Astrocyte (in vitro differentiated cells and primary cell): ENCODE measurements at regions not wholly inside any gene's neighbourhood (a gene's known extent, or its start where the extent isn't known, plus 50 kb on each side); places are given as distances from the start of the nearest gene placed in this dataset.
A peak's percentile ranks its signal among the peaks of the same experiment; 100 is the strongest.

Experiments
- DNase-seq: peaks from one replicate; pipeline ENCODE4 v3.0.0-alpha.2; 2010; ENCODE audit warnings: low read depth
- FAIRE-seq: peaks from 2 replicates; lab custom pipeline; 2011; peaks lifted over from hg19 to GRCh38; lab: Jason Lieb, UNC
- H2AFZ ChIP-seq: 2 replicates; pipeline ENCODE4 v1.6.0; 2012; ENCODE audit warnings: low read depth, low read length, inconsistent platforms
- H3K27ac ChIP-seq: 2 replicates; pipeline ENCODE4 v1.5.1; 2011; ENCODE audit warnings: low read depth, low read length, inconsistent platforms
- H3K27me3 ChIP-seq: 2 replicates; pipeline ENCODE4 v1.6.0; 2011; ENCODE audit warnings: low read length, inconsistent platforms; ENCODE audit not compliant: insufficient read depth
- H3K36me3 ChIP-seq: 2 replicates; pipeline ENCODE4 v1.5.1; 2011; ENCODE audit warnings: low read length, inconsistent platforms; ENCODE audit not compliant: insufficient read depth
- H3K4me1 ChIP-seq: 2 replicates; pipeline ENCODE4 v1.5.1; 2011; ENCODE audit warnings: low read length, inconsistent platforms; ENCODE audit not compliant: insufficient read depth
- H3K4me2 ChIP-seq: 2 replicates; pipeline ENCODE4 v1.6.0; 2012; ENCODE audit warnings: low read length, inconsistent platforms
- H3K4me3 ChIP-seq: 2 replicates; pipeline ENCODE4 v1.5.1; 2011; ENCODE audit warnings: low read depth, mild to moderate bottlenecking, low read length, inconsistent platforms; ENCODE audit not compliant: insufficient read depth
- H3K79me2 ChIP-seq: 2 replicates; pipeline ENCODE4 v1.6.0; 2012; ENCODE audit warnings: mild to moderate bottlenecking, low read length, inconsistent platforms; ENCODE audit not compliant: insufficient read depth
- H3K9ac ChIP-seq: 2 replicates; pipeline ENCODE4 v1.6.0; 2012; ENCODE audit warnings: mild to moderate bottlenecking, low read length, inconsistent platforms
- H3K9me3 ChIP-seq: 2 replicates; pipeline ENCODE4 v1.5.1; 2012; ENCODE audit warnings: low read depth, mild to moderate bottlenecking, low read length, inconsistent platforms; ENCODE audit not compliant: insufficient read depth
- H4K20me1 ChIP-seq: 2 replicates; pipeline ENCODE4 v1.6.0; 2012; ENCODE audit warnings: low read length, inconsistent platforms; ENCODE audit not compliant: insufficient read depth
- H3K27ac Mint-ChIP-seq: one replicate; pipeline ENCODE4 v1.8.0; 2021; ENCODE audit warnings: mild to moderate bottlenecking, mixed read lengths; ENCODE audit not compliant: unreplicated experiment
- H3K27me3 Mint-ChIP-seq: one replicate; pipeline ENCODE4 v1.8.0; 2021; ENCODE audit warnings: low read depth, mixed read lengths; ENCODE audit not compliant: unreplicated experiment
- H3K36me3 Mint-ChIP-seq: one replicate; pipeline ENCODE4 v1.8.0; 2021; ENCODE audit warnings: low read depth, mixed read lengths; ENCODE audit not compliant: unreplicated experiment
- H3K4me1 Mint-ChIP-seq: one replicate; pipeline ENCODE4 v1.8.0; 2021; ENCODE audit warnings: low read depth, mixed read lengths; ENCODE audit not compliant: unreplicated experiment
- H3K4me3 Mint-ChIP-seq: one replicate; pipeline ENCODE4 v1.8.0; 2021; ENCODE audit warnings: mild to moderate bottlenecking, moderate library complexity, mixed read lengths; ENCODE audit not compliant: unreplicated experiment
- H3K9me3 Mint-ChIP-seq: one replicate; pipeline ENCODE4 v1.8.0; 2021; ENCODE audit warnings: mild to moderate bottlenecking, mixed read lengths; ENCODE audit not compliant: unreplicated experiment
- CTCF ChIP-seq: IDR thresholded peaks from 2 replicates; pipeline ENCODE4 v1.5.1; 2011; ENCODE audit warnings: low read depth, mild to moderate bottlenecking, inconsistent platforms, low read length, moderate library complexity; ENCODE audit not compliant: insufficient read depth
- EZH2 ChIP-seq: IDR thresholded peaks from 2 replicates; pipeline ENCODE4 v1.6.1; 2012; ENCODE audit warnings: mild to moderate bottlenecking, low read length, inconsistent platforms; ENCODE audit not compliant: insufficient read depth

- Histone ChIP-seq H3K36me3 (no peaks in the 10 kb centered on the region), H3K4me2 (no peak overlapping the region), H3K27me3 (no peaks in the 10 kb centered on the region), H3K4me1 (peaks cover 13% of the 10 kb centered on the region), H2AFZ (no peak overlapping the region), H3K9ac (no peak overlapping the region), H3K4me3 (no peak overlapping the region), H4K20me1 (no peaks in the 10 kb centered on the region), H3K9me3 (no peaks in the 10 kb centered on the region), H3K27ac (no peak overlapping the region), H3K79me2 (no peaks in the 10 kb centered on the region)
- no peaks in the 10 kb centered on the region for H3K9me3 Mint-ChIP-seq
- no peaks in the 10 kb centered on the region for H3K27me3 Mint-ChIP-seq
- no peaks in the 10 kb centered on the region for H3K36me3 Mint-ChIP-seq
- peaks cover 32% of the 10 kb centered on the region for H3K4me1 Mint-ChIP-seq
- H3K4me3 Mint-ChIP-seq, result no peak overlapping the region
- no peak for FAIRE-seq
- TF ChIP-seq EZH2, result no peak
- TF ChIP-seq CTCF, result no peak
- DNase-seq, result no peak
- H3K27ac Mint-ChIP-seq, result no peak overlapping the region
These were observed 422.2 kb downstream of the ZNF385D start for GRCh38 chr3:21328711-21329390.

GRCh38 chr3:21326704-21327475 lies 424.1 kb downstream of the ZNF385D start:
- peak overlapping the region; percentile 21 for H2AFZ ChIP-seq
- Mint-ChIP-seq H3K36me3 (no peaks in the 10 kb centered on the region), H3K27ac (peak overlapping the region; percentile 70), H3K4me3 (no peak overlapping the region), H3K27me3 (no peaks in the 10 kb centered on the region), H3K4me1 (peaks cover 31% of the 10 kb centered on the region), H3K9me3 (no peaks in the 10 kb centered on the region)
- no peaks in the 10 kb centered on the region for H3K27me3 ChIP-seq
- no peaks in the 10 kb centered on the region for H4K20me1 ChIP-seq
- DNase-seq (peak; percentile 96), FAIRE-seq (no peak)
- H3K9me3 ChIP-seq, result no peaks in the 10 kb centered on the region
- H3K27ac ChIP-seq, result peak overlapping the region; percentile 53
- H3K4me1 ChIP-seq, result peaks cover 13% of the 10 kb centered on the region
- no peak overlapping the region for H3K4me3 ChIP-seq
- no peak for TF ChIP-seq CTCF
- no peak for TF ChIP-seq EZH2
- no peaks in the 10 kb centered on the region for H3K79me2 ChIP-seq
- H3K4me2 ChIP-seq, result peak overlapping the region; percentile 53
- peak overlapping the region; percentile 33 for H3K9ac ChIP-seq
- no peaks in the 10 kb centered on the region for H3K36me3 ChIP-seq

- no peak overlapping the region for H2AFZ ChIP-seq
- H4K20me1 ChIP-seq, result no peaks in the 10 kb centered on the region
- TF ChIP-seq CTCF (no peak), EZH2 (no peak)
- H3K27me3 ChIP-seq, result no peaks in the 10 kb centered on the region
- Mint-ChIP-seq H3K9me3 (no peaks in the 10 kb centered on the region), H3K36me3 (no peaks in the 10 kb centered on the region), H3K27ac (no peak overlapping the region), H3K27me3 (no peaks in the 10 kb centered on the region), H3K4me3 (no peak overlapping the region), H3K4me1 (no peaks in the 10 kb centered on the region)
- H3K4me1 ChIP-seq, result no peaks in the 10 kb centered on the region
- no peak overlapping the region for H3K4me3 ChIP-seq
- H3K27ac ChIP-seq, result no peak overlapping the region
- FAIRE-seq (no peak), DNase-seq (no peak)
- no peaks in the 10 kb centered on the region for H3K79me2 ChIP-seq
- no peak overlapping the region for H3K4me2 ChIP-seq
- no peak overlapping the region for H3K9ac ChIP-seq
- no peaks in the 10 kb centered on the region for H3K36me3 ChIP-seq
- no peaks in the 10 kb centered on the region for H3K9me3 ChIP-seq
These were observed 436.3 kb downstream of the ZNF385D start for GRCh38 chr3:21314688-21315087.
